Erythroblast (primary cell): ENCODE measurements at regions not wholly inside any gene's neighbourhood (a gene's known extent, or its start where the extent isn't known, plus 50 kb on each side); places are given as distances from the start of the nearest gene placed in this dataset.

ENCODE experiments used
- GATA1 ChIP-seq: IDR thresholded peaks from 2 replicates; pipeline ENCODE4 v1.6.1; 2011; ENCODE audit warnings: low read depth, mild to moderate bottlenecking, control low read depth, low read length, moderate library complexity
- POLR2A ChIP-seq: IDR thresholded peaks from 2 replicates; pipeline ENCODE4 v1.6.1; 2011; ENCODE audit warnings: mild to moderate bottlenecking, low read length

DNA sequence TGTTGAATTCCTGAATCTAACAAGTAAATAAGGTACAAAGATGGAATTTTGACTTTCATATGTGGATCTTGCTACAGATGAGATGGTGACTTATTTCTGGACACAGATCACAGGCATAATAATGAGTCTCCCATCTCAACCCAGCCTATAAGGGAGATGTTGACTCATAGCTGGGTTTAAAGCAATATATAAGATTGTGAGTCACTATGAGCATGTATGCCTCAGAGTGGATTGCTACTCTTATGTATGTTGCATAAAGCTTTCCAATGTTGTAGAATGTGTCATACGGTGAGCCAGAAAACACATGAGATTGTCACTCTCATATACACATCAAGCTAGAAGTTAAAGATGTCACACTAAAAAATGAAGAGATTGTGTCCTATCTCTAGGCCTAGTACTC, 884.3 kb upstream of the TSPY4 start:
- TF ChIP-seq POLR2A (no peak), GATA1 (no peak)
